Loucy (cell line): ENCODE measurements at regions not wholly inside any gene's neighbourhood (a gene's known extent, or its start where the extent isn't known, plus 50 kb on each side); places are given as distances from the start of the nearest gene placed in this dataset.

Experiments
- H2AFZ ChIP-seq: fragments of 200-600 bp; sonication (generic); 2 replicates; pipeline ENCODE4 v1.6.0; 2016; ENCODE audit warnings: antibody characterized with exemption, mild to moderate bottlenecking, low read length, moderate library complexity
- H3F3A ChIP-seq: fragments of 200-600 bp; 2 replicates; pipeline ENCODE4 v1.6.0; 2016; ENCODE audit warnings: antibody characterized with exemption, low read depth, mild to moderate bottlenecking
- H3K27me3 ChIP-seq: fragments of 200-600 bp; sonication (generic); 2 replicates; pipeline ENCODE4 v1.6.1; 2014; ENCODE audit warnings: low read length, mild to moderate bottlenecking; ENCODE audit not compliant: insufficient read depth, poor library complexity, severe bottlenecking
- H3K36me3 ChIP-seq: fragments of 200-600 bp; sonication (generic); 2 replicates; pipeline ENCODE4 v1.6.1; 2016; ENCODE audit warnings: low read length; ENCODE audit not compliant: insufficient read depth
- H3K4me1 ChIP-seq: fragments of 200-600 bp; sonication (generic); 2 replicates; pipeline ENCODE4 v1.5.1; 2014; ENCODE audit warnings: low read length, mild to moderate bottlenecking; ENCODE audit not compliant: insufficient read depth, poor library complexity, severe bottlenecking
- H3K4me2 ChIP-seq: fragments of 200-600 bp; sonication (generic); 2 replicates; pipeline ENCODE4 v1.6.0; 2014; ENCODE audit warnings: antibody characterized with exemption, low read length, low read depth, mild to moderate bottlenecking; ENCODE audit not compliant: poor library complexity, severe bottlenecking
- H3K4me3 ChIP-seq: fragments of 200-600 bp; sonication (generic); 2 replicates; pipeline ENCODE4 v1.5.1; 2014; ENCODE audit warnings: low read length, mild to moderate bottlenecking, mixed read lengths; ENCODE audit not compliant: poor library complexity, severe bottlenecking
- H3K79me2 ChIP-seq: fragments of 200-600 bp; sonication (generic); 2 replicates; pipeline ENCODE4 v1.6.1; 2014; ENCODE audit warnings: low read length; ENCODE audit not compliant: insufficient read depth
- H3K9ac ChIP-seq: fragments of 200-600 bp; sonication (generic); 2 replicates; pipeline ENCODE4 v1.6.0; 2014; ENCODE audit warnings: mild to moderate bottlenecking, low read depth, low read length, moderate library complexity; ENCODE audit not compliant: poor library complexity, severe bottlenecking
- H3K9me2 ChIP-seq: fragments of 200-600 bp; sonication (generic); replicated peaks from 2 replicates; pipeline ENCODE4 v1.6.1; 2016; ENCODE audit warnings: low read depth, low read length, mixed read lengths
- H3K9me3 ChIP-seq: fragments of 200-600 bp; sonication (generic); 2 replicates; pipeline ENCODE4 v1.6.1; 2014; ENCODE audit warnings: mild to moderate bottlenecking, antibody characterized with exemption, low read length, low read depth; ENCODE audit not compliant: insufficient read depth
- H4K20me1 ChIP-seq: fragments of 200-600 bp; sonication (generic); 2 replicates; pipeline ENCODE4 v1.6.0; 2014; ENCODE audit warnings: antibody characterized with exemption, low read length, mild to moderate bottlenecking; ENCODE audit not compliant: insufficient read depth, poor library complexity, severe bottlenecking
- CTCF ChIP-seq: fragments of 200-600 bp; sonication (generic); conservative IDR thresholded peaks from 2 replicates; pipeline ENCODE4 v1.5.1; 2014; ENCODE audit warnings: mild to moderate bottlenecking, antibody characterized with exemption, low read length
- EZH2phosphoT487 ChIP-seq: fragments of 200-600 bp; IDR thresholded peaks from 2 replicates; pipeline ENCODE4 v1.6.1; 2018; ENCODE audit warnings: antibody characterized with exemption, mild to moderate bottlenecking, moderate library complexity, borderline replicate concordance

- H3K9me3 ChIP-seq, result no peaks in the 10 kb centered on the region
- no peaks in the 10 kb centered on the region for H3K36me3 ChIP-seq
- H3K79me2 ChIP-seq, result no peaks in the 10 kb centered on the region
- H3K9me2 ChIP-seq, result no peaks in the 10 kb centered on the region
- no peak overlapping the region for H3K4me3 ChIP-seq
- no peaks in the 10 kb centered on the region for H3K27me3 ChIP-seq
- H3F3A ChIP-seq, result no peaks in the 10 kb centered on the region
- no peak overlapping the region for H3K9ac ChIP-seq
- no peaks in the 10 kb centered on the region for H3K4me1 ChIP-seq
- H3K4me2 ChIP-seq, result no peak overlapping the region
- no peaks in the 10 kb centered on the region for H4K20me1 ChIP-seq
- H2AFZ ChIP-seq, result no peak overlapping the region
- TF ChIP-seq EZH2phosphoT487 (no peak), CTCF (no peak)
Observed at GRCh38 chr10:101285519-101286070, 56.3 kb upstream of the LBX1 start.

GRCh38 chr10:101286248-101287046 is 57.2 kb upstream of the LBX1 start:
- H3K4me1 ChIP-seq, result no peaks in the 10 kb centered on the region
- H2AFZ ChIP-seq, result no peak overlapping the region
- H3K4me3 ChIP-seq, result no peak overlapping the region
- no peaks in the 10 kb centered on the region for H4K20me1 ChIP-seq
- no peaks in the 10 kb centered on the region for H3K79me2 ChIP-seq
- no peaks in the 10 kb centered on the region for H3K9me3 ChIP-seq
- no peaks in the 10 kb centered on the region for H3K9me2 ChIP-seq
- no peak overlapping the region for H3K9ac ChIP-seq
- no peak overlapping the region for H3K4me2 ChIP-seq
- H3K36me3 ChIP-seq, result no peaks in the 10 kb centered on the region
- TF ChIP-seq EZH2phosphoT487 (no peak), CTCF (no peak)
- H3F3A ChIP-seq, result no peaks in the 10 kb centered on the region
- no peaks in the 10 kb centered on the region for H3K27me3 ChIP-seq

- H3K4me3 ChIP-seq, result no peak overlapping the region
- no peak for TF ChIP-seq CTCF
- no peak for TF ChIP-seq EZH2phosphoT487
- H3K9ac ChIP-seq, result no peak overlapping the region
- peaks cover 5% of the 10 kb centered on the region for H3K27me3 ChIP-seq
- H3K4me2 ChIP-seq, result no peak overlapping the region
- H3K79me2 ChIP-seq, result no peaks in the 10 kb centered on the region
- peaks cover 5% of the 10 kb centered on the region for H3K4me1 ChIP-seq
- H4K20me1 ChIP-seq, result no peaks in the 10 kb centered on the region
- H3K36me3 ChIP-seq, result no peaks in the 10 kb centered on the region
- H3K9me2 ChIP-seq, result no peaks in the 10 kb centered on the region
- H3F3A ChIP-seq, result no peaks in the 10 kb centered on the region
- H2AFZ ChIP-seq, result no peak overlapping the region
- no peaks in the 10 kb centered on the region for H3K9me3 ChIP-seq
Observed at GRCh38 chr10:101287183-101287996, 58.1 kb upstream of the LBX1 start.
